Right lobe of liver (tissue), 6 donors: ENCODE measurements at regions not wholly inside any gene's neighbourhood (a gene's known extent, or its start where the extent isn't known, plus 50 kb on each side); places are given as distances from the start of the nearest gene placed in this dataset.

ENCODE experiments used
- ATAC-seq, 4 donors: fragments of 200-7000 bp; cut with Tn5 transposase; one replicate each; pipeline ENCODE4 v1.9.1; 2020; ENCODE audit warnings: mild to moderate bottlenecking in 4 of 4, moderate library complexity in 4 of 4
- DNase-seq, 3 donors: peaks; one replicate each; pipeline ENCODE4 v3.0.0-alpha.2; 2020
- H3K27ac ChIP-seq, 3 donors: fragments of 200-600 bp; one replicate each; pipeline ENCODE4 v1.8.0; 2022
- H3K27me3 ChIP-seq, 2 donors: fragments of 200-600 bp; one replicate each; pipeline ENCODE4 v1.8.0; 2022
- H3K36me3 ChIP-seq, 4 donors: fragments of 200-600 bp; sonication (generic) in 1 of 4; one replicate each; pipeline versions ENCODE4 v1.5.1 to v1.8.0; 2017 to 2022; ENCODE audit warnings: control low read depth in 1 of 4
- H3K4me1 ChIP-seq, 4 donors: fragments of 200-600 bp; sonication (generic) in 1 of 4; one replicate each; pipeline versions ENCODE4 v1.5.1 to v1.8.0; 2017 to 2022; ENCODE audit warnings: control low read depth in 1 of 4
- H3K4me3 ChIP-seq, 3 donors: fragments of 200-600 bp; one replicate each; pipeline ENCODE4 v1.8.0; 2022
- H3K9me3 ChIP-seq, 4 donors: fragments of 200-600 bp; sonication (generic) in 1 of 4; one replicate each; pipeline versions ENCODE4 v1.5.1 to v1.8.0; 2017 to 2022; ENCODE audit warnings: control low read depth in 1 of 4
- POLR2A ChIP-seq: fragments of 450-650 bp; IDR thresholded peaks from one replicate; pipeline ENCODE4 v1.6.1; 2017; ENCODE audit warnings: antibody characterized with exemption, mild to moderate bottlenecking
- WGBS: methylation state at CpG from one replicate; pipeline ENCODE4 v1.1.6; 2018; ENCODE audit warnings: low coverage, low lambda C conversion rate; ENCODE audit not compliant: insufficient coverage; ENCODE audit errors: missing lambda C conversion rate; 5-methylcytosine and 5-hydroxymethylcytosine counted together
- intact Hi-C, 2 donors: fragments of 100-400 bp; cut with DNase I; formaldehyde crosslinking; loops; one replicate each; pipeline versions ENCODE4 v1.11.2 to v1.14.1; 2022
- TF ChIP-seq, protein P1 (sequence below), 4 donors: fragments of 200-600 bp in 3 of 4; fragments of 450-650 bp in 1 of 4; IDR thresholded peaks; one replicate each; pipeline versions ENCODE4 v1.5.1 to v1.8.0; 2016 to 2022; ENCODE audit warnings: antibody characterized with exemption in 4 of 4, mild to moderate bottlenecking in 2 of 4
- donor health status: DM: no; HTN: yes; CAD: no.
- donor health status: DM: no; HTN: no; CAD: no.
- donor health status: DM: no; HTN: no; CAD: no.
- donor health status: DM: no; HTN: yes; CAD: no.
- donor health status: DM: no; HTN: yes; CAD: no.

DNA sequence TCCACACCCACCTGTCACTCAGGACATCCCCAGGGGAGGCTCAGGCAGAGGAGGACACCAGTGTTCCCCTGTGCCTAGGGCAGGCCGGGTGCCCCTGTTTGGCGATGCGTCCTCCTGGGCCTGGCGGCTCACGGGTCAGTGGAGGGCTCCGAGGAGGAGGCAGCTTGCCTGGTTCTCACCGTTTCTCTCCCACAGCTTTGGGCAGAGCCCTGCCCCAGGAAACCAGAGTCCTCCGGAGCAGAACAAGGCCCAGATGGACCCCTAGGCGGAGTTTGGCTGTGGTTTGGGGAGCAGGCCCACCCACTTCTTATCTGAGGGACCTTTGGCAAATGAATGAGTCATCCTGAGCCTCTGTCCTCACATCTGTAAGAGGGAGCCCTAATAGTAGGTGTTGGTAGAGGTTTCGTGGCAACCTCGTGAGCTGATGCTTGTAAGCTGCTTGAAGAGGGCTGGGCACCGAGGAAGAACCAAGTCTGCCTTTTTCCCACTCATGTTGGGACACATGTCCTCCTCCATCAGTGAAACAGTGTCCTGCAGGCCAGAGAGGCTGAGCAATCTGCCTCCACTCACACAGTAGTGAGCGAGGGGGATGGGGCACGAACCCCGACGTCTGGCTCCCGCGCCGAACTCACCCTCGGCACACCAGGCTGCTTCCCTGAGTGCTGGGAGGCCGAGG, 247.0 kb upstream of the CIBAR2 start:
- WGBS: 30% methylated on average over 2 of the region's 21 CpGs
- no peak overlapping the region for H3K4me3 ChIP-seq
- H3K27ac ChIP-seq: peak overlapping the region in 1 of 3 donors; percentile 56
- H3K36me3 ChIP-seq: no peaks in the 10 kb centered on the region
- H3K27me3 ChIP-seq: no peaks in the 10 kb centered on the region
- peaks cover 0 to 43% (median 21%) of the 10 kb centered on the region in 4 donors for H3K4me1 ChIP-seq
- H3K9me3 ChIP-seq: no peaks in the 10 kb centered on the region
- TF ChIP-seq, protein P1, sequence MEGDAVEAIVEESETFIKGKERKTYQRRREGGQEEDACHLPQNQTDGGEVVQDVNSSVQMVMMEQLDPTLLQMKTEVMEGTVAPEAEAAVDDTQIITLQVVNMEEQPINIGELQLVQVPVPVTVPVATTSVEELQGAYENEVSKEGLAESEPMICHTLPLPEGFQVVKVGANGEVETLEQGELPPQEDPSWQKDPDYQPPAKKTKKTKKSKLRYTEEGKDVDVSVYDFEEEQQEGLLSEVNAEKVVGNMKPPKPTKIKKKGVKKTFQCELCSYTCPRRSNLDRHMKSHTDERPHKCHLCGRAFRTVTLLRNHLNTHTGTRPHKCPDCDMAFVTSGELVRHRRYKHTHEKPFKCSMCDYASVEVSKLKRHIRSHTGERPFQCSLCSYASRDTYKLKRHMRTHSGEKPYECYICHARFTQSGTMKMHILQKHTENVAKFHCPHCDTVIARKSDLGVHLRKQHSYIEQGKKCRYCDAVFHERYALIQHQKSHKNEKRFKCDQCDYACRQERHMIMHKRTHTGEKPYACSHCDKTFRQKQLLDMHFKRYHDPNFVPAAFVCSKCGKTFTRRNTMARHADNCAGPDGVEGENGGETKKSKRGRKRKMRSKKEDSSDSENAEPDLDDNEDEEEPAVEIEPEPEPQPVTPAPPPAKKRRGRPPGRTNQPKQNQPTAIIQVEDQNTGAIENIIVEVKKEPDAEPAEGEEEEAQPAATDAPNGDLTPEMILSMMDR (IDR thresholded peaks at IDR 0.05): no peak
- TF ChIP-seq POLR2A: no peak
- ATAC-seq (peak in 3 of 4 donors; percentile 1 to 18 (median 15)), DNase-seq (no peak)
- intact Hi-C loops: no loop called here

DNA sequence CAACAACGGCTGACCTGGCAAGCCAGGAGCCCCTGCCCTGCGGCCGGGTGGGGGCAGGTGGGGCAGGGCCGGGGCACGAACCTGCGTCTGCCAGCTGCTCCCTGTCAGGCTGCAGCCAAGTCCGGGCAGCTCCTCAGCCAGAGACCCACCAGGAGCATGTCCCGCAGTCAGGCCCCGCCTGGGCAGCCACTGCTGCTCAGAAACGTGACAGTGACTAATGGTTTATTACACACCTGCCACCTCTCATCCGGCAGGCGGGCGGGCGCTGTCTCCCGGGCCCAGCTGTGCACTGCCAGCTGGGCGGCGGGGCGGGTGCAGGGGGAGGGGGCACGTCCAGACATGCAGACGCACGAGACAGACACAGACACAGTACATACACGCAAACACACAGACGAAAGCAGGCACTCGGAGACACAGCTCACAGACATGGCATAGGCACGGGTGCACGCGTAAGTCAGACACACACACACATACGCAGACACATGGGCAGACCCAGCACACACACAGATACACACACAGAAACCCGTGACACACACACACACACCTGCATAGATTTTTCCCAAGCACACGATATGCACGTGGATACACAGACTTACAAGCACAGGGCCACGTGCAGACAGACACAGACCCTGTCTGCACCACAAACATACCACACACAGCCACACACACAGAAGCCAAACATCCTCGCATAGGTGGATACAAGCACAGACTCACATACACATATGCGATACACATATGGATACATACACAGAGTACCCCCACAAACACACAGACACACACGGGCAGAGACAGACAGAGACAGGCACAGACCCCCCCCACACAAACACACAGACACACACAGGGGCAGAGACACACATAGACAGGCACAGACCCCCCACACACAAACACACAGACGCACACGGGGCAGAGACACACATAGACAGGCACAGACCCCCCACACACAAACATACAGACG, 248.3 kb upstream of the CIBAR2 start:
- peak overlapping the region in 2 of 3 donors; percentile 54 to 56 for H3K27ac ChIP-seq
- ATAC-seq (peak; percentile 31 to 43 (median 38)), DNase-seq (peak; percentile 76 to 78 (median 76))
- H3K9me3 ChIP-seq: no peaks in the 10 kb centered on the region
- no peaks in the 10 kb centered on the region for H3K27me3 ChIP-seq
- intact Hi-C loops: no loop called here
- WGBS: 46% methylated on average over 15 of the region's 38 CpGs
- TF ChIP-seq, protein P1 (IDR thresholded peaks at IDR 0.05): no peak
- TF ChIP-seq POLR2A: no peak
- H3K36me3 ChIP-seq: no peaks in the 10 kb centered on the region
- peaks cover 0 to 32% (median 15%) of the 10 kb centered on the region in 4 donors for H3K4me1 ChIP-seq
- peak overlapping the region in 1 of 3 donors; percentile 56 for H3K4me3 ChIP-seq

DNA sequence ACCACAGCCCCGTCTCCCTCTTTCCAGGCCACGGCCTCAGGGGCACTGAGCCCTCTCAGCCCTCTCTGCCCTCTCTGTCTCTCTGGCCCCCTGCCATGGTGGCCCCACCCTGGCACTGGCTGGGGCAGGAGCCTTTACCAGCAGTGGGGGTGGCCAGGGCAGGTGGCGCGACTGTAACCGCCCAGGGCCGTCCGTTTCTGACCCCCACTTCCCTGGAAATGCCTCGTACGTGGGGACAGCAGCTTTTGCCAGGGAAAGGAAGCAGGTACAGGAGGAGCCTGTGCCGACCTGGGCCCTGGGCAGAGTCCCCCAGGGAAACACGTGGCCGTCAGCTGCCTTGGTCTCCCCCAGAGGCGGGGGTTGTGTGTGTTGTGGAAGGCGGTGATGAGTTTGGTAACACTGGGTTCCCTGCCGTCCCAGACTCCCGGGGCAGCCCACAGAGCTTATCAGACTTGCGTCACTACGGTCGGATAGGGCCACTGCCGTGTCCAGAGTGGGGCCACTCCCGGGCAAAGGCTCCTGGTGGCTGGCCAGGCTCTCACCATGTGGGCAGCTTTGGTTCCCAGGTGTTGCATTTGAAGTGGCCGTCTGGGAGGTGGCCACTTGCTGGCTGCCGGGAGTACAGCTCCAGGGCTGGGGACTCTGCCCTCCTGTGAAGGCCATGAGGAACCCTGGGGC, 249.3 kb upstream of the CIBAR2 start:
- intact Hi-C loops: no loop called here
- 40% methylated on average over 9 of the region's 23 CpGs for WGBS
- Histone ChIP-seq H3K4me1 (peaks cover 0 to 30% (median 15%) of the 10 kb centered on the region in 4 donors), H3K27ac (peak overlapping the region; percentile 82 to 91 (median 89)), H3K27me3 (no peaks in the 10 kb centered on the region), H3K36me3 (no peaks in the 10 kb centered on the region), H3K9me3 (no peaks in the 10 kb centered on the region), H3K4me3 (peak overlapping the region in 2 of 3 donors; percentile 39 to 56)
- TF ChIP-seq POLR2A: peak; percentile 73
- TF ChIP-seq, protein P1 (IDR thresholded peaks at IDR 0.05): no peak
- ATAC-seq (peak; percentile 79 to 88 (median 82)), DNase-seq (peak; percentile 93 to 98 (median 98))

DNA sequence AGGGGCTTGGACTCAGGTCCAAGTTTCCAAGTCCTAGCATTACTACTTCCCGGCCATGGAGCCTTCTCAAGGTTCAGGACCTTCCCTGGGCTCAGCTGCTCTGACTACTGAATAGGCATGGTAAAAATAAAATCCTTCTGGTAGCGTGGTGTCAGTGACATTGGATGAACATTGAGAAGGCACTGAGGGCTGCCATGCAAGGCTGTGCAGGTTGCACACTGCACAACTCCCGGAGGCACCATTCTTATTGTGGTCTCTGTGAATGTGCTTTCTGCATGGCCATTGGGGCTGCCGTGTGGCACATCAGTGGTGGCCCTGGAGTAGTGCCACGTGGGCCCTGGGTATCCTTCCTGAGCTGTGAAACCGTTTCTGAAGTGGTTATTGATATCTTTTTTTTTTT, 250.2 kb upstream of the CIBAR2 start:
- DNase-seq (no peak), ATAC-seq (no peak)
- intact Hi-C loops: no loop called here
- TF ChIP-seq, protein P1 (IDR thresholded peaks at IDR 0.05): no peak
- no peak for TF ChIP-seq POLR2A
- WGBS: 36% methylated on average over 2 of the region's 6 CpGs
- no peaks in the 10 kb centered on the region for H3K27me3 ChIP-seq
- H3K9me3 ChIP-seq: no peaks in the 10 kb centered on the region
- no peak overlapping the region for H3K4me3 ChIP-seq
- H3K36me3 ChIP-seq: no peaks in the 10 kb centered on the region
- peaks cover 0 to 30% (median 15%) of the 10 kb centered on the region in 4 donors for H3K4me1 ChIP-seq
- peak overlapping the region in 2 of 3 donors; percentile 63 to 64 for H3K27ac ChIP-seq
